GM21717 (cell line): ENCODE measurements at regions not wholly inside any gene's neighbourhood (a gene's known extent, or its start where the extent isn't known, plus 50 kb on each side); places are given as distances from the start of the nearest gene placed in this dataset.
"Not testable (repeated sequence)": the region's sequence is repeated elsewhere in the genome, so short reads cannot be mapped to it uniquely, and the experiment has no call there.

ENCODE experiments used
- ATAC-seq: cut with Tn5 transposase; IDR thresholded peaks from one replicate; pipeline ENCODE4 v1.9.1; 2021; ENCODE audit warnings: mild to moderate bottlenecking, moderate library complexity; ENCODE audit not compliant: unreplicated experiment

- no peak for ATAC-seq
These were observed 87.3 kb upstream of the ABCC4 start for GRCh38 chr13:95388420-95389079.

GRCh38 chr13:95391362-95391761 is 90.1 kb upstream of the ABCC4 start:
- no peak for ATAC-seq

- ATAC-seq, result no peak
These were observed 90.5 kb upstream of the ABCC4 start for GRCh38 chr13:95391785-95392184.

- ATAC-seq, result no peak
These were observed 91.3 kb upstream of the ABCC4 start for GRCh38 chr13:95392597-95392996.

GRCh38 chr13:95403349-95404140 is 102.3 kb upstream of the ABCC4 start:
- peak; percentile 22 for ATAC-seq

GRCh38 chr13:95404141-95404882 is 103.1 kb upstream of the ABCC4 start:
- ATAC-seq, result peak; percentile 88

GRCh38 chr13:95406176-95406575 is 104.9 kb upstream of the ABCC4 start:
- ATAC-seq, result no peak

GRCh38 chr13:95411428-95412040 is 110.3 kb upstream of the ABCC4 start:
- no peak for ATAC-seq

GRCh38 chr13:95418946-95419345 is 117.7 kb upstream of the ABCC4 start:
- no peak for ATAC-seq

GRCh38 chr13:95420501-95420900 is 119.2 kb upstream of the ABCC4 start:
- peak; percentile 56 for ATAC-seq

- ATAC-seq, result no peak
These were observed 125.4 kb upstream of the ABCC4 start for GRCh38 chr13:95426631-95427030.

GRCh38 chr13:95430525-95430924 is 122.0 kb upstream of the CLDN10 start:
- not testable (repeated sequence) for ATAC-seq

- ATAC-seq, result no peak
These were observed 120.4 kb upstream of the CLDN10 start for GRCh38 chr13:95432141-95432540.

GRCh38 chr13:95433537-95433936 is 119.0 kb upstream of the CLDN10 start:
- no peak for ATAC-seq

- no peak for ATAC-seq
These were observed 118.4 kb upstream of the CLDN10 start for GRCh38 chr13:95434111-95434510.

GRCh38 chr13:95437561-95437960 is 115.0 kb upstream of the CLDN10 start:
- ATAC-seq, result no peak

- ATAC-seq, result no peak
These were observed 114.2 kb upstream of the CLDN10 start for GRCh38 chr13:95438297-95438696.

GRCh38 chr13:95440441-95441088 is 112.0 kb upstream of the CLDN10 start:
- ATAC-seq, result no peak

- no peak for ATAC-seq
These were observed 111.2 kb upstream of the CLDN10 start for GRCh38 chr13:95441326-95441725.

GRCh38 chr13:95444006-95444730 is 108.4 kb upstream of the CLDN10 start:
- no peak for ATAC-seq
